GM12874 (cell line): ENCODE measurements at regions not wholly inside any gene's neighbourhood (a gene's known extent, or its start where the extent isn't known, plus 50 kb on each side); places are given as distances from the start of the nearest gene placed in this dataset.

Source experiments
- CTCF ChIP-seq: IDR thresholded peaks from 2 replicates; pipeline ENCODE4 v1.5.1; 2011; ENCODE audit warnings: low read depth, mild to moderate bottlenecking, control low read depth, low read length, moderate library complexity; ENCODE audit not compliant: insufficient read depth

- TF ChIP-seq CTCF: no peak
These were observed 783.8 kb downstream of the VRK1 start for GRCh38 chr14:97581016-97581415.

- TF ChIP-seq CTCF: no peak
These were observed 784.8 kb downstream of the VRK1 start for GRCh38 chr14:97582022-97582421.

- TF ChIP-seq CTCF: no peak
These were observed 787.3 kb downstream of the VRK1 start for GRCh38 chr14:97584528-97584927.

GRCh38 chr14:97592341-97592980 is 795.3 kb downstream of the VRK1 start:
- no peak for TF ChIP-seq CTCF

- no peak for TF ChIP-seq CTCF
These were observed 797.1 kb downstream of the VRK1 start for GRCh38 chr14:97594306-97594705.

GRCh38 chr14:97602438-97603117 is 805.4 kb downstream of the VRK1 start:
- no peak for TF ChIP-seq CTCF

GRCh38 chr14:97603201-97603600 is 806.0 kb downstream of the VRK1 start:
- no peak for TF ChIP-seq CTCF
